HepG2 (cell line): ENCODE measurements at regions not wholly inside any gene's neighbourhood (a gene's known extent, or its start where the extent isn't known, plus 50 kb on each side); places are given as distances from the start of the nearest gene placed in this dataset.
"Not testable (repeated sequence)": the region's sequence is repeated elsewhere in the genome, so short reads cannot be mapped to it uniquely, and the experiment has no call there.

ENCODE experiments used
- ATAC-seq: fragments of 200-7000 bp; cut with Tn5 transposase; 3 replicates; pipeline ENCODE4 v1.9.1; 2020; ENCODE audit warnings: mild to moderate bottlenecking, moderate library complexity
- BruUV-seq: library from RNA; stranded (reverse); fragments of 400-500 nt; replicated peaks from 2 replicates; lab custom pipeline; 2021; lab: Mats Ljungman, UMichigan
- CTCF ChIA-PET: fragments of 300-600 bp; formaldehyde crosslinking; extraction: SDS; loops from one replicate; lab custom pipeline; 2021; ENCODE audit warnings: low total read pairs, inconsistent platforms, low intra/inter-chr PET ratio; lab: Yijun Ruan, JAX
- POLR2A ChIA-PET: fragments of 350-600 bp; sonication (Branson Sonifier 250); formaldehyde crosslinking; loops from one replicate; lab custom pipeline; 2020; ENCODE audit warnings: antibody characterized with exemption, inconsistent platforms; lab: Yijun Ruan, JAX
- DNase-seq: peaks from one replicate; pipeline ENCODE4 v3.0.0-alpha.2; 2015; ENCODE audit warnings: low spot score
- FAIRE-seq: peaks from 3 replicates; lab custom pipeline; 2011; peaks lifted over from hg19 to GRCh38; lab: Jason Lieb, UNC
- H2AFZ ChIP-seq: one replicate; pipeline ENCODE4 v1.6.1; 2011; ENCODE audit warnings: low read length, inconsistent platforms
- H3K27ac ChIP-seq: fragments of 300-600 bp; 3 replicates; pipeline ENCODE4 v1.8.0; 2011; ENCODE audit warnings: mixed run types, mild to moderate bottlenecking, mixed read lengths, low read length, inconsistent platforms; ENCODE audit not compliant: insufficient read depth; ENCODE audit errors: extremely low read length
- H3K27me3 ChIP-seq, 2 experiments: fragments of 200-600 bp in 1 of 2; 2 replicates in 1 of 2; 3 replicates in 1 of 2; pipeline versions ENCODE4 v1.6.0 to v1.8.0; 2011; ENCODE audit warnings: low read length in 2 of 2, mild to moderate bottlenecking in 2 of 2, moderate library complexity in 2 of 2, inconsistent platforms in 1 of 2; ENCODE audit not compliant: insufficient read depth in 2 of 2, control insufficient read depth in 1 of 2
- H3K36me3 ChIP-seq, 2 experiments: fragments of 200-600 bp in 1 of 2; replicated peaks in 1 of 2; 2 replicates in 1 of 2; 3 replicates in 1 of 2; pipeline versions ENCODE4 v1.5.1 to v1.8.0; 2011; ENCODE audit warnings: low read length in 2 of 2, inconsistent platforms in 1 of 2; ENCODE audit not compliant: insufficient read depth in 2 of 2, control insufficient read depth in 1 of 2
- H3K4me1 ChIP-seq: 2 replicates; pipeline ENCODE4 v1.5.1; 2012; ENCODE audit warnings: low read length, inconsistent platforms; ENCODE audit not compliant: insufficient read depth
- H3K4me2 ChIP-seq: 2 replicates; pipeline ENCODE4 v1.6.0; 2011; ENCODE audit warnings: low read depth, low read length, inconsistent platforms
- H3K4me3 ChIP-seq, 3 experiments: fragments of 200-600 bp in 1 of 3; sonication (generic), shearing (Covaris generic) in 1 of 3; replicated peaks in 1 of 3; 2 replicates each; pipeline ENCODE4 v1.5.1; 2011 to 2016; ENCODE audit warnings: low read length in 3 of 3, inconsistent platforms in 2 of 3, low read depth in 2 of 3, mild to moderate bottlenecking in 2 of 3, control low read depth in 1 of 3, mixed read lengths in 1 of 3; ENCODE audit not compliant: insufficient read depth in 1 of 3
- H3K79me2 ChIP-seq: one replicate; pipeline ENCODE4 v1.6.1; 2011; ENCODE audit warnings: low read length, inconsistent platforms; ENCODE audit not compliant: insufficient read depth
- H3K9ac ChIP-seq: 2 replicates; pipeline ENCODE4 v1.6.0; 2011; ENCODE audit warnings: mild to moderate bottlenecking, low read depth, low read length, inconsistent platforms; ENCODE audit not compliant: insufficient read depth
- H3K9me3 ChIP-seq: 2 replicates; pipeline ENCODE4 v1.5.1; 2012; ENCODE audit warnings: mild to moderate bottlenecking, low read length
- H4K20me1 ChIP-seq: 2 replicates; pipeline ENCODE4 v1.6.0; 2011; ENCODE audit warnings: inconsistent platforms, mild to moderate bottlenecking, low read length, moderate library complexity; ENCODE audit not compliant: insufficient read depth
- CREB1 ChIP-seq, 2 experiments: fragments of 450-650 bp in 1 of 2; IDR thresholded peaks; 2 replicates each; pipeline ENCODE4 v1.6.1; 2016 to 2017; ENCODE audit warnings: control low read depth in 1 of 2, mild to moderate bottlenecking in 1 of 2, missing compliant biosample characterization in 1 of 2, missing genetic modification characterization in 1 of 2
- CREM ChIP-seq, 2 experiments: sonication (generic) in 1 of 2; formaldehyde crosslinking in 1 of 2; IDR thresholded peaks; 2 replicates each; pipeline versions ENCODE4 v1.4.0 to v1.6.1; 2016 to 2020; ENCODE audit warnings: antibody characterized with exemption in 1 of 2, mild to moderate bottlenecking in 1 of 2, missing genetic modification reagents in 1 of 2
- EHMT2 ChIP-seq: fragments of 200-600 bp; sonication (generic); IDR thresholded peaks from 2 replicates; pipeline ENCODE4 v1.7.0; 2017; ENCODE audit warnings: antibody characterized with exemption, low read depth, low read length, borderline replicate concordance
- NCOR1 ChIP-seq: fragments of 200-600 bp; sonication (generic); IDR thresholded peaks from 2 replicates; pipeline ENCODE4 v1.7.0; 2017; ENCODE audit warnings: antibody characterized with exemption, low read length, borderline replicate concordance
- PATZ1 ChIP-seq: sonication (generic); formaldehyde crosslinking; IDR thresholded peaks from 2 replicates; pipeline ENCODE4 v1.4.0; 2020; ENCODE audit warnings: missing genetic modification reagents
- PHF21A ChIP-seq: sonication (generic); formaldehyde crosslinking; IDR thresholded peaks from 2 replicates; pipeline ENCODE4 v1.5.0; 2020; ENCODE audit warnings: mild to moderate bottlenecking, missing genetic modification reagents
- SOX6 ChIP-seq, 2 experiments: fragments of 450-650 bp in 1 of 2; sonication (generic) in 1 of 2; formaldehyde crosslinking in 1 of 2; IDR thresholded peaks; 2 replicates each; pipeline versions ENCODE4 v1.4.0 to v1.6.1; 2017 to 2020; ENCODE audit warnings: antibody characterized with exemption in 1 of 2, mild to moderate bottlenecking in 1 of 2, missing genetic modification reagents in 1 of 2
- TAF1 ChIP-seq: sonication (generic); formaldehyde crosslinking; IDR thresholded peaks from 2 replicates; pipeline ENCODE4 v1.4.0; 2020; ENCODE audit warnings: missing genetic modification reagents
- TEAD3 ChIP-seq: optimal IDR thresholded peaks from 2 replicates; pipeline ENCODE3; 2016; ENCODE audit warnings: borderline replicate concordance
- ZBTB10 ChIP-seq: sonication (generic); formaldehyde crosslinking; IDR thresholded peaks from 2 replicates; pipeline ENCODE4 v1.4.0; 2020; ENCODE audit warnings: missing genetic modification reagents, borderline replicate concordance
- ZFX ChIP-seq: sonication (generic); formaldehyde crosslinking; IDR thresholded peaks from 2 replicates; pipeline ENCODE4 v1.4.0; 2020; ENCODE audit warnings: mild to moderate bottlenecking, low read depth, missing genetic modification reagents, moderate library complexity
- ZMYM4 ChIP-seq: sonication (generic); formaldehyde crosslinking; IDR thresholded peaks from 2 replicates; pipeline ENCODE4 v1.8.1; 2023; ENCODE audit warnings: mild to moderate bottlenecking, missing genetic modification reagents
- ZNF292 ChIP-seq: sonication (generic); formaldehyde crosslinking; IDR thresholded peaks from 2 replicates; pipeline ENCODE4 v1.8.1; 2022; ENCODE audit warnings: mild to moderate bottlenecking, low read depth, missing genetic modification reagents, borderline replicate concordance
- ZNF770 ChIP-seq: sonication (generic); formaldehyde crosslinking; IDR thresholded peaks from 2 replicates; pipeline ENCODE4 v1.5.0; 2020; ENCODE audit warnings: mild to moderate bottlenecking, missing genetic modification reagents
- WGBS: methylation state at CpG from one replicate; pipeline ENCODE4 v1.1.6; 2017; ENCODE audit warnings: low lambda C conversion rate; 5-methylcytosine and 5-hydroxymethylcytosine counted together
- in situ Hi-C: cut with HindIII; loops from 2 replicates; pipeline ENCODE4 v1.10.0; 2017; ENCODE audit warnings: low pct_unique_long_range_greater_than_20kb; ENCODE audit not compliant: extremely low pct_ligation_motif_present
- intact Hi-C: fragments of 100-400 bp; cut with micrococcal nuclease; formaldehyde crosslinking; loops from one replicate; pipeline ENCODE4 v1.10.0; 2022; ENCODE audit not compliant: unreplicated experiment

- peak overlapping the region; percentile 81 for H3K4me2 ChIP-seq
- intact Hi-C loops: loop anchor here (1.0 to 10.0 kb wide), 2 partner anchors 26 to 1018 kb away; no protein-coding TSS in a partner anchor
- CTCF ChIA-PET; BruUV-seq; H4K20me1 ChIP-seq; POLR2A ChIA-PET; H3K36me3 ChIP-seq; H3K79me2 ChIP-seq; in situ Hi-C loops; H3K27me3 ChIP-seq; TF ChIP-seq SOX6 (IDR thresholded peaks at IDR 0.05); CREM (CRISPR knock-in tag; IDR thresholded peaks at IDR 0.05); CREB1 (IDR thresholded peaks at IDR 0.05): not testable (repeated sequence)
- H3K9me3 ChIP-seq: peaks cover 18% of the 10 kb centered on the region
- H3K4me3 ChIP-seq: peak overlapping the region in 1 of 3 experiments; percentile 42; a peak in 1 of 6 replicates
- peaks cover 44% of the 10 kb centered on the region for H3K4me1 ChIP-seq
- peak overlapping the region; percentile 34 for H2AFZ ChIP-seq
- DNase-seq (peak; percentile 88), FAIRE-seq (peak; percentile 43), ATAC-seq (peak; percentile 90)
- peak overlapping the region; percentile 81 for H3K27ac ChIP-seq
- whole genome bisulfite sequencing: 5% methylated on average over 7 of the region's 7 CpGs
- peak overlapping the region; percentile 62 for H3K9ac ChIP-seq
- TF ChIP-seq TEAD3 (CRISPR knock-in tag) (peak; percentile 38), ZNF292 (CRISPR knock-in tag) (peak; percentile 49; the same call in 1 of the 2 replicates), SOX6 (CRISPR knock-in tag; IDR thresholded peaks at IDR 0.05) (peak; percentile 68), ZMYM4 (CRISPR knock-in tag) (peak; percentile 59), ZBTB10 (peak; percentile 78; the same call in 1 of the 2 replicates), ZNF770 (peak; percentile 80), CREM (IDR thresholded peaks at IDR 0.05) (peak; percentile 55; the same call in 1 of the 2 replicates), CREB1 (CRISPR knock-in tag; IDR thresholded peaks at IDR 0.05) (peak; percentile 55), ZFX (peak; percentile 31; the same call in 1 of the 2 replicates), PHF21A (CRISPR knock-in tag) (0 out of 2 replicates have a peak, but pooled peaks have one; percentile 21), EHMT2 (peak; percentile 62; the same call in 1 of the 2 replicates), TAF1 (peak; percentile 37; the same call in 1 of the 2 replicates), PATZ1 (CRISPR knock-in tag) (peak; percentile 49), NCOR1 (peak; percentile 74; the same call in 1 of the 2 replicates)
These were observed 409.0 kb downstream of the TNS3 start for GRCh38 chr7:47172602-47173539.
